HepG2 (cell line): ENCODE measurements at regions not wholly inside any gene's neighbourhood (a gene's known extent, or its start where the extent isn't known, plus 50 kb on each side); places are given as distances from the start of the nearest gene placed in this dataset.

Source experiments
- ATAC-seq: fragments of 200-7000 bp; cut with Tn5 transposase; 3 replicates; pipeline ENCODE4 v1.9.1; 2020; ENCODE audit warnings: mild to moderate bottlenecking, moderate library complexity
- BruUV-seq: library from RNA; stranded (reverse); fragments of 400-500 nt; replicated peaks from 2 replicates; lab custom pipeline; 2021; lab: Mats Ljungman, UMichigan
- CTCF ChIA-PET: fragments of 300-600 bp; formaldehyde crosslinking; extraction: SDS; loops from one replicate; lab custom pipeline; 2021; ENCODE audit warnings: low total read pairs, inconsistent platforms, low intra/inter-chr PET ratio; lab: Yijun Ruan, JAX
- POLR2A ChIA-PET: fragments of 350-600 bp; sonication (Branson Sonifier 250); formaldehyde crosslinking; loops from one replicate; lab custom pipeline; 2020; ENCODE audit warnings: antibody characterized with exemption, inconsistent platforms; lab: Yijun Ruan, JAX
- DNase-seq: peaks from one replicate; pipeline ENCODE4 v3.0.0-alpha.2; 2015; ENCODE audit warnings: low spot score
- FAIRE-seq: peaks from 3 replicates; lab custom pipeline; 2011; peaks lifted over from hg19 to GRCh38; lab: Jason Lieb, UNC
- H2AFZ ChIP-seq: one replicate; pipeline ENCODE4 v1.6.1; 2011; ENCODE audit warnings: low read length, inconsistent platforms
- H3K27ac ChIP-seq: fragments of 300-600 bp; 3 replicates; pipeline ENCODE4 v1.8.0; 2011; ENCODE audit warnings: mixed run types, mild to moderate bottlenecking, mixed read lengths, low read length, inconsistent platforms; ENCODE audit not compliant: insufficient read depth; ENCODE audit errors: extremely low read length
- H3K27me3 ChIP-seq, 2 experiments: fragments of 200-600 bp in 1 of 2; 2 replicates in 1 of 2; 3 replicates in 1 of 2; pipeline versions ENCODE4 v1.6.0 to v1.8.0; 2011; ENCODE audit warnings: low read length in 2 of 2, mild to moderate bottlenecking in 2 of 2, moderate library complexity in 2 of 2, inconsistent platforms in 1 of 2; ENCODE audit not compliant: insufficient read depth in 2 of 2, control insufficient read depth in 1 of 2
- H3K36me3 ChIP-seq, 2 experiments: fragments of 200-600 bp in 1 of 2; replicated peaks in 1 of 2; 2 replicates in 1 of 2; 3 replicates in 1 of 2; pipeline versions ENCODE4 v1.5.1 to v1.8.0; 2011; ENCODE audit warnings: low read length in 2 of 2, inconsistent platforms in 1 of 2; ENCODE audit not compliant: insufficient read depth in 2 of 2, control insufficient read depth in 1 of 2
- H3K4me1 ChIP-seq: 2 replicates; pipeline ENCODE4 v1.5.1; 2012; ENCODE audit warnings: low read length, inconsistent platforms; ENCODE audit not compliant: insufficient read depth
- H3K4me2 ChIP-seq: 2 replicates; pipeline ENCODE4 v1.6.0; 2011; ENCODE audit warnings: low read depth, low read length, inconsistent platforms
- H3K4me3 ChIP-seq, 3 experiments: fragments of 200-600 bp in 1 of 3; sonication (generic), shearing (Covaris generic) in 1 of 3; replicated peaks in 1 of 3; 2 replicates each; pipeline ENCODE4 v1.5.1; 2011 to 2016; ENCODE audit warnings: low read length in 3 of 3, inconsistent platforms in 2 of 3, low read depth in 2 of 3, mild to moderate bottlenecking in 2 of 3, control low read depth in 1 of 3, mixed read lengths in 1 of 3; ENCODE audit not compliant: insufficient read depth in 1 of 3
- H3K79me2 ChIP-seq: one replicate; pipeline ENCODE4 v1.6.1; 2011; ENCODE audit warnings: low read length, inconsistent platforms; ENCODE audit not compliant: insufficient read depth
- H3K9ac ChIP-seq: 2 replicates; pipeline ENCODE4 v1.6.0; 2011; ENCODE audit warnings: mild to moderate bottlenecking, low read depth, low read length, inconsistent platforms; ENCODE audit not compliant: insufficient read depth
- H3K9me3 ChIP-seq: 2 replicates; pipeline ENCODE4 v1.5.1; 2012; ENCODE audit warnings: mild to moderate bottlenecking, low read length
- H4K20me1 ChIP-seq: 2 replicates; pipeline ENCODE4 v1.6.0; 2011; ENCODE audit warnings: inconsistent platforms, mild to moderate bottlenecking, low read length, moderate library complexity; ENCODE audit not compliant: insufficient read depth
- BRCA1 ChIP-seq: sonication (generic); formaldehyde crosslinking; IDR thresholded peaks from 2 replicates; pipeline ENCODE4 v1.4.0; 2020; ENCODE audit warnings: missing genetic modification reagents
- CBX2 ChIP-seq, 2 experiments: fragments of 200-600 bp in 1 of 2; sonication (generic); formaldehyde crosslinking in 1 of 2; IDR thresholded peaks; 2 replicates each; pipeline versions ENCODE4 v1.7.0 to v1.8.1; 2018 to 2022; ENCODE audit warnings: low read depth in 2 of 2, low read length in 1 of 2, mild to moderate bottlenecking in 1 of 2, missing genetic modification reagents in 1 of 2
- IRF2 ChIP-seq: IDR thresholded peaks from 2 replicates; pipeline ENCODE4 v1.6.1; 2018; ENCODE audit warnings: missing genetic modification reagents, missing compliant biosample characterization
- NCOA1 ChIP-seq: sonication (generic); formaldehyde crosslinking; IDR thresholded peaks from 2 replicates; pipeline ENCODE4 v1.9.0; 2021; ENCODE audit warnings: missing genetic modification reagents
- NR1H2 ChIP-seq: sonication (generic); formaldehyde crosslinking; IDR thresholded peaks from 2 replicates; pipeline ENCODE4 v1.8.1; 2022; ENCODE audit warnings: low read depth, missing genetic modification reagents, borderline replicate concordance
- TARDBP ChIP-seq: sonication (generic); formaldehyde crosslinking; IDR thresholded peaks from 2 replicates; pipeline ENCODE4 v1.8.0; 2022; ENCODE audit warnings: mild to moderate bottlenecking, missing genetic modification reagents
- TIGD3 ChIP-seq: sonication (generic); formaldehyde crosslinking; IDR thresholded peaks from 2 replicates; pipeline ENCODE4 v1.5.1; 2020; ENCODE audit warnings: mild to moderate bottlenecking, missing genetic modification reagents, borderline replicate concordance
- ZFP91 ChIP-seq: sonication (generic); formaldehyde crosslinking; IDR thresholded peaks from 2 replicates; pipeline ENCODE4 v1.9.0; 2022; ENCODE audit warnings: missing genetic modification reagents, mild to moderate bottlenecking, borderline replicate concordance
- ZNF143 ChIP-seq: sonication (generic); formaldehyde crosslinking; IDR thresholded peaks from 2 replicates; pipeline ENCODE4 v1.4.0; 2020; ENCODE audit warnings: missing genetic modification reagents
- ZNF513 ChIP-seq: sonication (generic); formaldehyde crosslinking; conservative IDR thresholded peaks from 2 replicates; pipeline ENCODE4 v1.5.0; 2020; ENCODE audit warnings: missing genetic modification reagents
- in situ Hi-C: cut with HindIII; loops from 2 replicates; pipeline ENCODE4 v1.10.0; 2017; ENCODE audit warnings: low pct_unique_long_range_greater_than_20kb; ENCODE audit not compliant: extremely low pct_ligation_motif_present
- intact Hi-C: fragments of 100-400 bp; cut with micrococcal nuclease; formaldehyde crosslinking; loops from one replicate; pipeline ENCODE4 v1.10.0; 2022; ENCODE audit not compliant: unreplicated experiment
- TF ChIP-seq, protein P1 (sequence below): IDR thresholded peaks from 2 replicates; pipeline ENCODE4 v1.6.1; 2016; ENCODE audit warnings: low read depth, missing genetic modification reagents, missing compliant biosample characterization
- TF ChIP-seq, protein P2 (sequence below): sonication (generic); formaldehyde crosslinking; IDR thresholded peaks from 2 replicates; pipeline ENCODE4 v1.5.1; 2020; ENCODE audit warnings: mild to moderate bottlenecking, missing genetic modification reagents

GRCh38 chr4:34845926-34846325 is 1398.4 kb downstream of the ARAP2 start:
- ATAC-seq, result no peak
- H2AFZ ChIP-seq, result no peak overlapping the region
- BruUV-seq, result no TSS peak
- H4K20me1 ChIP-seq, result no peaks in the 10 kb centered on the region
- H3K79me2 ChIP-seq, result no peaks in the 10 kb centered on the region
- in situ Hi-C loops (no loop called here), intact Hi-C loops (no loop called here)
- no peak overlapping the region for H3K27ac ChIP-seq
- H3K27me3 ChIP-seq, result no peaks in the 10 kb centered on the region
- no peak for DNase-seq
- no peaks in the 10 kb centered on the region for H3K9me3 ChIP-seq
- ChIA-PET POLR2A (no interaction called here), CTCF (no interaction called here)
- no peak for FAIRE-seq
- no peak overlapping the region for H3K4me3 ChIP-seq
- H3K9ac ChIP-seq, result no peak overlapping the region
- no peaks in the 10 kb centered on the region for H3K4me1 ChIP-seq
- H3K36me3 ChIP-seq, result no peaks in the 10 kb centered on the region
- H3K4me2 ChIP-seq, result no peak overlapping the region
- TF ChIP-seq IRF2 (CRISPR knock-in tag) (no peak), TARDBP (CRISPR knock-in tag) (no peak), ZFP91 (CRISPR knock-in tag) (no peak), NCOA1 (no peak), CBX2 (IDR thresholded peaks at IDR 0.05; ENCODE audit: low read depth, low read length) (no peak), CBX2 (CRISPR knock-in tag; IDR thresholded peaks at IDR 0.05; ENCODE audit: low read depth) (no peak), TIGD3 (CRISPR knock-in tag) (no peak), ZNF143 (no peak), ZNF513 (CRISPR knock-in tag) (no peak), NR1H2 (CRISPR knock-in tag) (no peak), BRCA1 (CRISPR knock-in tag) (no peak)
- TF ChIP-seq, protein P1, sequence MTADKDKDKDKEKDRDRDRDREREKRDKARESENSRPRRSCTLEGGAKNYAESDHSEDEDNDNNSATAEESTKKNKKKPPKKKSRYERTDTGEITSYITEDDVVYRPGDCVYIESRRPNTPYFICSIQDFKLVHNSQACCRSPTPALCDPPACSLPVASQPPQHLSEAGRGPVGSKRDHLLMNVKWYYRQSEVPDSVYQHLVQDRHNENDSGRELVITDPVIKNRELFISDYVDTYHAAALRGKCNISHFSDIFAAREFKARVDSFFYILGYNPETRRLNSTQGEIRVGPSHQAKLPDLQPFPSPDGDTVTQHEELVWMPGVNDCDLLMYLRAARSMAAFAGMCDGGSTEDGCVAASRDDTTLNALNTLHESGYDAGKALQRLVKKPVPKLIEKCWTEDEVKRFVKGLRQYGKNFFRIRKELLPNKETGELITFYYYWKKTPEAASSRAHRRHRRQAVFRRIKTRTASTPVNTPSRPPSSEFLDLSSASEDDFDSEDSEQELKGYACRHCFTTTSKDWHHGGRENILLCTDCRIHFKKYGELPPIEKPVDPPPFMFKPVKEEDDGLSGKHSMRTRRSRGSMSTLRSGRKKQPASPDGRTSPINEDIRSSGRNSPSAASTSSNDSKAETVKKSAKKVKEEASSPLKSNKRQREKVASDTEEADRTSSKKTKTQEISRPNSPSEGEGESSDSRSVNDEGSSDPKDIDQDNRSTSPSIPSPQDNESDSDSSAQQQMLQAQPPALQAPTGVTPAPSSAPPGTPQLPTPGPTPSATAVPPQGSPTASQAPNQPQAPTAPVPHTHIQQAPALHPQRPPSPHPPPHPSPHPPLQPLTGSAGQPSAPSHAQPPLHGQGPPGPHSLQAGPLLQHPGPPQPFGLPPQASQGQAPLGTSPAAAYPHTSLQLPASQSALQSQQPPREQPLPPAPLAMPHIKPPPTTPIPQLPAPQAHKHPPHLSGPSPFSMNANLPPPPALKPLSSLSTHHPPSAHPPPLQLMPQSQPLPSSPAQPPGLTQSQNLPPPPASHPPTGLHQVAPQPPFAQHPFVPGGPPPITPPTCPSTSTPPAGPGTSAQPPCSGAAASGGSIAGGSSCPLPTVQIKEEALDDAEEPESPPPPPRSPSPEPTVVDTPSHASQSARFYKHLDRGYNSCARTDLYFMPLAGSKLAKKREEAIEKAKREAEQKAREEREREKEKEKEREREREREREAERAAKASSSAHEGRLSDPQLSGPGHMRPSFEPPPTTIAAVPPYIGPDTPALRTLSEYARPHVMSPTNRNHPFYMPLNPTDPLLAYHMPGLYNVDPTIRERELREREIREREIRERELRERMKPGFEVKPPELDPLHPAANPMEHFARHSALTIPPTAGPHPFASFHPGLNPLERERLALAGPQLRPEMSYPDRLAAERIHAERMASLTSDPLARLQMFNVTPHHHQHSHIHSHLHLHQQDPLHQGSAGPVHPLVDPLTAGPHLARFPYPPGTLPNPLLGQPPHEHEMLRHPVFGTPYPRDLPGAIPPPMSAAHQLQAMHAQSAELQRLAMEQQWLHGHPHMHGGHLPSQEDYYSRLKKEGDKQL, result no peak
- TF ChIP-seq, protein P2, sequence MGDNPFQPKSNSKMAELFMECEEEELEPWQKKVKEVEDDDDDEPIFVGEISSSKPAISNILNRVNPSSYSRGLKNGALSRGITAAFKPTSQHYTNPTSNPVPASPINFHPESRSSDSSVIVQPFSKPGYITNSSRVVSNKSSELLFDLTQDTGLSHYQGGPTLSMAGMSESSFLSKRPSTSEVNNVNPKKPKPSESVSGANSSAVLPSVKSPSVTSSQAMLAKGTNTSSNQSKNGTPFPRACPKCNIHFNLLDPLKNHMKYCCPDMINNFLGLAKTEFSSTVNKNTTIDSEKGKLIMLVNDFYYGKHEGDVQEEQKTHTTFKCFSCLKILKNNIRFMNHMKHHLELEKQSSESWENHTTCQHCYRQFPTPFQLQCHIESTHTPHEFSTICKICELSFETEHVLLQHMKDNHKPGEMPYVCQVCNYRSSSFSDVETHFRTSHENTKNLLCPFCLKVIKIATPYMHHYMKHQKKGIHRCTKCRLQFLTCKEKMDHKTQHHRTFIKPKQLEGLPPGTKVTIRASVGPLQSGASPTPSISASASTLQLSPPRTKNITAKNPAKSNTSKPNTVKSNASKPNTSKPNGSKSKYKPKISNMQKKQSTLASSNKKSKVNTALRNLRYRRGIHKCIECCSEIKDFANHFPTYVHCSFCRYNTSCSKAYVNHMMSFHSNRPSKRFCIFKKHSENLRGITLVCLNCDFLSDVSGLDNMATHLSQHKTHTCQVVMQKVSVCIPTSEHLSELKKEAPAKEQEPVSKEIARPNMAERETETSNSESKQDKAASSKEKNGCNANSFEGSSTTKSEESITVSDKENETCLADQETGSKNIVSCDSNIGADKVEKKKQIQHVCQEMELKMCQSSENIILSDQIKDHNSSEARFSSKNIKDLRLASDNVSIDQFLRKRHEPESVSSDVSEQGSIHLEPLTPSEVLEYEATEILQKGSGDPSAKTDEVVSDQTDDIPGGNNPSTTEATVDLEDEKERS (CRISPR knock-in tag), result no peak
